Activated CD8-positive, alpha-beta memory T cell treated with anti-CD3 and anti-CD28 coated beads for 24 hours (primary cell): ENCODE measurements at regions not wholly inside any gene's neighbourhood (a gene's known extent, or its start where the extent isn't known, plus 50 kb on each side); places are given as distances from the start of the nearest gene placed in this dataset.

Source experiments
- DNase-seq: peaks from one replicate; pipeline ENCODE4 v3.0.0-alpha.2; 2020

- no peak for DNase-seq
Measured at GRCh38 chr12:94813314-94813713, 163.0 kb upstream of the TMCC3 start.

- no peak for DNase-seq
Measured at GRCh38 chr12:94812345-94812744, 162.0 kb upstream of the TMCC3 start.

DNA sequence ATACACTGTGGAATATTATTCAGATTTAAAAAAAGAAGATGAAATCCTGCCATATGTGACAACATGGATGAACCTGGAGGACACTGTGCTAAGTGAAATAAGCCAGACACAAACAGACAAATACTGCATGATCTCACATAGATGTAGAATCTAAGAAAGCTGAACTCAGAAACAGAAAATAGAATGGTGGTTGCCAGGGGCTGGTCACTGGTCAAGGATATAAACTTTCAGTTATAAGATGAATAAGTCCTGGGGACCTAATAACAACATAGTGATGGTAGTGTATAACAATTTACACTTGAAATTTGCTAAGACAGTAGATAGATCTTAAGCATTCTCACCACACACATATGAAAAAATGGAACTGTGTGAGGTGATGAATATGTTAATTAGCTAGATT, 161.3 kb upstream of the TMCC3 start:
- DNase-seq, result no peak

DNA sequence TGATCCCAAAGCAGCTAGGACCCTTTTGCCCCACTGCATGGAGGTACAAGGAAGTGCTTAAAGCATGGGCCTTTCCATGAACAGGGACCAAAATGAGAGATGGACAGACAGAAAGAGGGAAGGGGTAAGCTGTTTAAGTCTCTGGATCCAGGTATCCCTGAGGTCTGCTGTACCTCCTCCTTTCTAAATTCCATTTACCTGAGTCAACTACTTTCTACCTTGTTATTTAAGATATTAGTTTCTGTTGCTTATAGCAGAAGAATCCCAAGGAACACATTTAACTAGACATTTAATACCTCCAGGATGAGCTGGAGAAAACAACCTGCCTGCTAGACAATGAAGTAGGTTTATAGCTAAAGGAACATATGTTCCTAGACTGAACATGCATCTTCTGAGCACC, 157.6 kb upstream of the TMCC3 start:
- DNase-seq, result no peak

- no peak for DNase-seq
Measured at GRCh38 chr12:94806617-94807016, 156.3 kb upstream of the TMCC3 start.

GRCh38 chr12:94805749-94806529, 155.6 kb upstream of the TMCC3 start:
- no peak for DNase-seq

DNA sequence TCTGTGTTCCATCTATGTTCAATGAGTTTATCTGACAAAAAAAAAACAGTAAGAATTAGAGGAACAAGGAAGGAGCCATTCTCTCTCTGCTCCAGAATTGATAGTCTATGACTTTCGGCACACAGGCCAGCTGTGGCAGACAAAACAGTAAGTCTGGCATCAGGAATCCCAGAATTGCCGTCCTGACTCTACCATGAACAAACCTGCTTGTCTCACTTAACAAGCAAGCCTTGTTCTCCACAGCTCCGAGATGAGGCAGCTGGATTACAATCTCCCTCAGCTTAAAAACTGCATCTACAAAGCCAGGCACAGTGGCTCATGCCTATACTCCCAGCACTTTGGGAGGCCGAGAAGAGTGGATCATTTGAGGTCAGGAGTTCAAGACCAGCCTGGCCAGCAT, 153.6 kb upstream of the TMCC3 start:
- no peak for DNase-seq

DNA sequence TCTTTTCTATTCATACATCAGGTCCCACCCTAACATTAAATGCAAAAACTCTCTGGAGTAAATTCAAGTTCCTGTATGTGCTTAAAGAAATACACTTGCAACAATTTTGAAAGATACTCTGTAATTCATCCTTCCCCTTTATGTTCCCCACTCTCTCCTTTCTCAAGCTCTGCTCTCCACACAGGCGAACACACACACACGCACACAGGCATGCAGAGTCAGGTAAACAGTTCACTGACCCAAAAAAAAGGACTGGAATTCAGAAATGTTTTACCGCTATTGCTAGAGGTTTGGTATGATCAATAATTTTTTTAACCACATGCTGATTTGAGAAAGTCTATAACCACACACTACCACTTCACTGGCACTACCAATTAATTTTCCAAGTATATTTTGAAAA, 152.4 kb upstream of the TMCC3 start:
- no peak for DNase-seq

- no peak for DNase-seq
Measured at GRCh38 chr12:94801745-94802144, 151.4 kb upstream of the TMCC3 start.

DNA sequence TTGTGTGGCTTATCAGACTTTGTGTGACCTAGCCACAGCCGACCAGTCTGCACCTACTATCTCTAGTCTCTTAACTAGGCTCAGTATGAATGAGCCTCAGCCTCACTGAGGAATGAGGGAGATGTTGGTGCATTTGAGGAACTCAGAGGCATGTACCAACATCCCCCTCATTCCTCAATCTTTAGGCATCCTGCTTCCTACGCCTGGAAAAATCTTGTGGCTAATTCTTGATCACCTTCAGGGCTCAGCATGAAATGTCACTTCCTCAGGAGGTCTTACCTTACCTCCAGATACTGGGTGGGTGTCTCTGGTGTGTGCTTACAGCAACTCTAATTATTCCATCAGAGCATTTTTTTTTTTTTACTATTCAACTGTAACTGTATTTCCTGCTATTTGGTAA, 148.8 kb upstream of the TMCC3 start:
- no peak for DNase-seq

GRCh38 chr12:94798113-94798512, 147.8 kb upstream of the TMCC3 start:
- no peak for DNase-seq

GRCh38 chr12:94795520-94795919, 145.2 kb upstream of the TMCC3 start:
- no peak for DNase-seq

- DNase-seq, result no peak
Measured at GRCh38 chr12:94795044-94795443, 144.7 kb upstream of the TMCC3 start.

DNA sequence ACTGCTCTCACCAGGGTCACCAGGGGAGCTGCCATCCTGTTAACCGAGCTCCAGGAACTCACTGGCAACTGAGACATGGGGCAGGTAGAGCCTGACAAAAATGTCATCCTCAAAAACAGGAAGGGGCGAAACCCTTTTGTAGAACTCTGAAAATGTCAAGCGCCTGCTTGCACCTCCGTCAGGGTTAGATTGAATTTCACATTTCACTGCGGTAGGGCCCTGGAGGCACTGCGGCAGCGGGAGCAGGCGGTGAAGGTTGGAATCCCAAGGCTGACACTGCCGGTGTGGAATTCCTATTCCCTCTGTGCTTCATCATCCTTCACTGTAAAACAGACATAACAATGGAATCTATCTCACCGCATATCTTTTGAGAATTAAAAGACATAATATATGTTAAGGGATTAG, 142.8 kb upstream of the TMCC3 start:
- no peak for DNase-seq

DNA sequence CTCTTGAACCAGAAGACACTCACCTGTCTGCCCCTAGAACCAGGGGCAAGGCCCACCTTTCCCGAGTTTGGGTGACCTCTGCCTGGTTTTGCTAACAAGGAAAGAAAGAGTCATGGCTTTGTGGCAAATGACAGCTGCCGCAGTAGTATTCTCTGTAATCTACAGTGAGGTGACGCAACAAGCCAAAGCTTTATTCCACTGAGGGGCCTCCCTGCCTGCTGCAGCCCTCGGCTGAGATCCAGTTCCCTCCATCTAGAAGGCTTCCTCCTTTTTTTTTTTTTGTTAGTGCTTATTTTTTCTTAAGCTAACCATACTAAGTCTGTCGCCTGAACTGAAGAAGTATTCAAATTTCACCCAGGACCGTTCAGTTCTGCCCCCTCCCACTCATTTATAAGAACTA, 142.3 kb upstream of the TMCC3 start:
- no peak for DNase-seq

DNA sequence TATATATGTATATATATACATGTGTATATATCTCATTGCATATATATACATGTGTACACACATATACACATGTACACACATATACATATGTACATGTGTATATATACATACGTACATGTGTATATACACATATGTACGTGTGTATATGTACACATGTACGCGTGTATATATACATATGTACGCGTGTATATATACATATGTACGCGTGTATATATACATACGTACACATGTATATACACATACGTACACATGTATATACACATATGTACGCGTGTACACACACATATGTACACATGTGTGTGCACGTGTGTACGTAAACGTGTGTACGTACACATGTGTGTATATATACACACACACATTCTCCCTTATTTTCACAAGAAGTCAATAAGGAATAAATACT, 141.6 kb upstream of the TMCC3 start:
- DNase-seq, result no peak

- no peak for DNase-seq
Measured at GRCh38 chr12:94790825-94791224, 140.5 kb upstream of the TMCC3 start.

- DNase-seq, result no peak
Measured at GRCh38 chr12:94790370-94790769, 140.0 kb upstream of the TMCC3 start.

DNA sequence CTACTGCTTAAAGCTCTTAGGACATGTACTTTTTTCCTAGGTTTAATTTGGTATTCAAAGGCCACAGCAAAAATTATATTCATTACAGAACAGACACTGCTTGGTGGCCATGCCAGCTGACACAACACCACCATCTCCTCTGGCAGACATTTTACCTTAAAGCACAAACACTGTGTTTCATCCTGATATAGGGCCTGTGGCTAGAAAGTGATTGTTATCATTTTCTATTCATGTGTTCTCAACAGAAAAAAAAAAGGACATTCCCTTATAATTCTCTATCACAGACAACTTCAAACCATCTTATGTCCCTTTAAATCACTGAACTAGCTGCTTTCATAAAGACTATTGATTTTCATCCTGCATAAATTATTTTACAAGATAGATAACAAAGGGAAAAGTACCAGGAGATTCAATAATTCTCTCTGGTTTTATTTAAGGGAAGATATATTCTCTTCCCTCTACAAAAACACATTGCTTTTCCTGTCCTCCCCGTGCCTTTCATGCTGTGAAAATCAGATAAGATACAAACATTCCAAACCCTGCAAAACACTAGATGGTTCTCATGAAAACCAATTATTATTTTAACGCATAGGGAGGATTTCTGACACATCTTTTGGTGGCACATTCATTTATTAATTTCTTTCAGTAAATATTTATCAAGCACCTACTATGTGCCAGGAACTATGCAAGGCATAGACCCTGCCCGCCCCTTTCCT, 139.3 kb upstream of the TMCC3 start:
- DNase-seq, result no peak

DNA sequence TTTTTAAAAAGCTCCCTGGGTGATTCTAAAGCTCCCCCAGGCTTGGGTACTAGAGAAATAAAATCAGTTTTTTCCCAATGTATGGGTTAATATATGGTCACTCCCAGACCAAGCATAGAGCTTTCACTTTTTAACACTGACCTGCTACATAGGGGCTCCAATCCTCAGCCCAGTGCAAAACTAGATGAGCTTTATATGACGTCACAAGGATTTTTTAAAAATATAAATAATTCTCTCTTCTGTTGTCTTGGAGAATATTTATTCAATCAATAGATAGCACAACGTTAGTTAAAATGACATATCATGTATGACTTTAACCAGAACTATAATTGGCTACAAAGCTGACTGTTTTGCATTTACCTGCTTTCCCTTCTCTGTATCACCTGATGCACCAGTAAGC, 137.9 kb upstream of the TMCC3 start:
- no peak for DNase-seq

DNA sequence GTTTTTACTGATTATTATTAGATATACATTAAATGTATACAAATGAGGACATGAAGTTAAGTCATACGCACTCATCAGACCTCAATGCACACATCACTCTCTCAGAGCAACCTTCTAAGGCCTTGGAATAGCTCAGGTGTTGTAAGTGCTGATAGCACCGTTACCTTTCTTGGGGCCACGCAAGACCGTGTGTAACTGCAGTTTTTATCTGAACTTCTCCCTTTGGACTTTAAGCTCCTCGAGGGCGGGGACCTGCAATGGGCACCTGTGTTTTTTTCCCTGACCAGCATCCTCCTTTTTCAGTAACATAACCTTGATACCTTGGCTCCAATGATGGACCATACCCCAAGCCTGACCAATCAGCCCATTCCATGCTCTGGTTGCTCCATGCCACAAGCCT, 136.5 kb upstream of the TMCC3 start:
- no peak for DNase-seq

- no peak for DNase-seq
Measured at GRCh38 chr12:94783862-94784261, 133.5 kb upstream of the TMCC3 start.

DNA sequence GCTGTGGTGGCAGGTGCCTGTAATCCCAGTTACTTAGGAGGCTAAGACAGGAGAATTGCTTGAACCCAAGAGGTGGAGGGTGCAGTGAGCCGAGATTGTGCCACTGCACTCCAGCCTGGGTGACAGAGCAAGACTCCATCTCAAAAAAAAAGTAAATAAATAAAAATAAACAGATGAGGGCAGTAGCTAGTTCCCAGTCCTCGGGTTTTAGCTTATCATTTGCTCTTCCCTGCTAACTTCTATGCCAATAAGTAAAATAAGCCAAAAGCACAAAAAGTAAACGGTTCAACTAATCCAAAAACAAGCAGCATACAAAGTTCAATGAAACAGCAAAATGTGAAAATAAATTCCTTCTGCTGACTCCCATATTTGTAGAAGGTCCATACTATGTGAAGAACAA, 133.0 kb upstream of the TMCC3 start:
- no peak for DNase-seq

DNA sequence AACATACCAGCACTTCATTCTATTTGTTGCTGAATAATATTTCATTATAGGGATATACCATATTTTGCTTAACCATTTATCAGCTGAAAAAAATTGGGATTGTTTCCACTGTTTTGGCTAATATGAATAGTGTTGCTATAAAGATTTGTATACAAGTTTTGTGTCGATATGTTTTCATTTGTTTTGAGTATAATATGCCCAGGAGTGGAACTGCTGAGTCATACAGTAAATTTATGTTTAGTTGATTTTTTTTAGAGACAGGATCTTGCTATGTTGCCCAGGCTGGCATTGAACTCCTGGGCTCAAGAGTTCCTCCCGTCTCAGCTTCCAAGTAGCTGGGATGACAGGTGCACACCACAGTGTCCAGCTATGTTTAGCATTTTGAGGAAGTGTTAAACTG, 131.5 kb upstream of the TMCC3 start:
- DNase-seq, result no peak

GRCh38 chr12:94779485-94779884, 129.1 kb upstream of the TMCC3 start:
- DNase-seq, result no peak
